GM19023 (cell line): ENCODE measurements at regions not wholly inside any gene's neighbourhood (a gene's known extent, or its start where the extent isn't known, plus 50 kb on each side); places are given as distances from the start of the nearest gene placed in this dataset.
"Not testable (repeated sequence)": the region's sequence is repeated elsewhere in the genome, so short reads cannot be mapped to it uniquely, and the experiment has no call there.

Source experiments
- ATAC-seq: cut with Tn5 transposase; IDR thresholded peaks from one replicate; pipeline ENCODE4 v1.9.1; 2021; ENCODE audit warnings: mild to moderate bottlenecking, moderate library complexity; ENCODE audit not compliant: unreplicated experiment

DNA sequence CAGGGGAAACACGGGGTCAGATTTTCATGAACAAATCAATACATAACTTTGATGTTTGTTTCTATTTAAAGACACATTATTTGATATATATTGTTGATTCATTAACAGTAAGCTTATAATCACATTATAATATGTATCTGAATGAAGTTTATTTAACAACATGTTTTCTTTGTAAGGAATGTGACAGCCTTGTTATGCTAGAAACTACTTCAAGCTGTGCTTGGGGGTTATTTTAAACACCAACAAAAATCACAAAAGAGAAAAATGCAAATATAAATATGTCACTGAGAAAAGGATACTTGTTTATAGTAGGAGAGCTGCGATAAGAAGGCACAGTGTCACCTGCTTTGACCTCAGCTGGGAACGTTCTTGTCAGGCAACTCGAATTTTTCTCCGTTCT lies 354.6 kb upstream of the AGA start:
- no peak for ATAC-seq

- no peak for ATAC-seq
Measured at GRCh38 chr4:177798161-177798560, 355.9 kb upstream of the AGA start.

GRCh38 chr4:177802162-177802561 lies 359.9 kb upstream of the AGA start:
- no peak for ATAC-seq

- ATAC-seq: no peak
Measured at GRCh38 chr4:177802661-177803060, 360.4 kb upstream of the AGA start.

DNA sequence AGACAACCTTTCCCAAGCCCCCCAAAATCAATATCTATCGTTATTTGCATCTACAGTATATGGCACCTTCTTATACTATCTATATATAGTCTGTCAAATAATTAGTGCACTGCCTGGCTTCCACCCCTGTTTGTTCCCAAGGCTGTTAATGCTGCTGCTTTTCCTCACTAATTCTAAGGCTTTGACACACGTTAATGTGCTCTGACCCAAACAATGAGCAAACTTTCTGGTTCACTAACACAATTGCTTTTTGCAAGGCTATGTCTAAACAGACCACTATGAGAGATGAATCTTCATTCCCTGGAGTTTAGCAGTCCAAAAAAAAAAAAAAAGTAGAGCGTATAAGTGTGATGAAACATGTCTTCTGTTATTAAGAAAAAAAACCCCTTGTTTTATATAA lies 360.9 kb upstream of the AGA start:
- no peak for ATAC-seq

GRCh38 chr4:177809791-177810190 lies 367.6 kb upstream of the AGA start:
- no peak for ATAC-seq

GRCh38 chr4:177810220-177810619 lies 368.0 kb upstream of the AGA start:
- ATAC-seq: no peak

GRCh38 chr4:177818392-177818791 lies 376.2 kb upstream of the AGA start:
- not testable (repeated sequence) for ATAC-seq

GRCh38 chr4:177826973-177827372 lies 384.7 kb upstream of the AGA start:
- no peak for ATAC-seq

DNA sequence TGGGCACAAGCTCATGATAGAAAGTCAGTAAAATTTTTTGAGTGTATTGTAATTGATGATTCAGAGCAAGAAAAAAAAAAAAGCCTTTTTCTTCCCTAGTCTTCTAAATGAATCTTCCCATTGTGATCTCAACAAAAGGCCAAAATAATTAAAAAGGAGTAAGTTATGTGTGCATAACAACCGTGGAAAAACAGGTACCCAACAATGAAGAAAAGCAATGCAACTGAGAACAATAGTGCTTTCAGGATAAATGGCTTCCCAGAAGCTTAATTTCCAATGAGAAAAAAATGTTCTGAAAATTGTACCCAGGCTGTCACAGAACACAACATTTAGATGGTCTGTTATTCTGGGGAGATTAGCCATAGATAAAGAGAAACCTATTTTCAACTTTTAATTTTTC lies 399.0 kb upstream of the AGA start:
- ATAC-seq: no peak

GRCh38 chr4:177853229-177853628 lies 411.0 kb upstream of the AGA start:
- no peak for ATAC-seq

DNA sequence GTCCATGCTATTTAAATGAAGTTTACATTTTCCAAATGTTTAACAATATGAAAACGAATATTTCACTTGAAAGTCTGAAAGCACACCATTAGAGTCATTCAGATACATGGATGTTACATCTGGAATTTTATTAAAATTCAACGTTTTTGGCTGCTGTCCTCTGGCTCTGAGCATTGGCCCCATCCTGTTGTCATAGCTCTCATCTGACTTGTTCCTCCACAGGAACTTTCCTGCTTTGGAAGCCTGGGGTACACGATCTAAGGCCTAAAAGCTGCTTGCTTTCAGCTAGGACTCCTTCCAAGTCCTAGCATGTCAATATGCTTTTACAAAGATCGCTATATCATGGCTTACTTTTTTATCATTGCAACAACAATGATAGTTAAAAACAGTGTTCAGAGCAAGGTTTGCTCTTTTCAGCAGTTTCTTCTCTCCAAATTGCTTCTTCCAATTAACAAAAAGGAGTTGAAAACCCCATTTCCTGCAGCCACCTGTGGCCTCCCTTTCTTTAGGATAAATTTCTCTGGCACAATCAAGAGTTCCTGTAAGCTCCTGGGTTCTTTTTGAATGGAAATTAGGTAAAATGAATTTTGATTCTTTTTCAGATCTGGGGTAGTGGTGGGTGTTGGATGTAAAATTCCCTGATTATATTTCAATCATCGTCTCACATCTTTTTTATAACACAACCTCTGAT lies 413.4 kb upstream of the AGA start:
- ATAC-seq: no peak

- ATAC-seq: no peak
Measured at GRCh38 chr4:177860171-177860570, 417.9 kb upstream of the AGA start.

DNA sequence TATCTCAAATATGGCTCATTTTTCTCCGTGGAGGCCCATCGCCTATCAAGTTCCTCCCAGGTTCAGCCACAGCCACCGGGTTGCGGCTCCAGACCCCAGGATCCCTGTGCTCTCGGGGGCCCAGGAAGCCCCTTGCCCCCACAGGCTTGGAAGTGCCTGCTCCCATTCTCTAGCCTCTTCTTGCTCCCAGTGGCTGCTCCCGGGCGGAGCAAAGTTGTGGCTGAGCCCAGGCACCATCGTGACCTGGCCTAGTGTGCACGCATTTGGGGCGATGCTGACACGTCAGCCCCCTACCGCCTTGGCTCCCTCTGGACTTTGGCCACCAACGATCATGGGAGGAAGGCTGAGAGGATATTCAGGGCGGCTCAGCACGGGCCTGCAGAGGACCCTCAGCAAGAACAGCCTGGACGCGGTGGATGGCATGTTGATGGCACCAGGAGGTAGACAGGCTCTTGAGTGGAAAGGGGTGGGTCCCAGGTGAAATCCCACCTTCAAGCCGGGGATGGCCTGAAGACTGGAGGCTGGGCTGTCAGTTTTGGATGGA lies 419.4 kb upstream of the AGA start:
- no peak for ATAC-seq

GRCh38 chr4:177862541-177863176 lies 420.4 kb upstream of the AGA start:
- ATAC-seq: no peak

- ATAC-seq: no peak
Measured at GRCh38 chr4:177879851-177880250, 437.6 kb upstream of the AGA start.

GRCh38 chr4:177895136-177895535 lies 452.9 kb upstream of the AGA start:
- no peak for ATAC-seq

DNA sequence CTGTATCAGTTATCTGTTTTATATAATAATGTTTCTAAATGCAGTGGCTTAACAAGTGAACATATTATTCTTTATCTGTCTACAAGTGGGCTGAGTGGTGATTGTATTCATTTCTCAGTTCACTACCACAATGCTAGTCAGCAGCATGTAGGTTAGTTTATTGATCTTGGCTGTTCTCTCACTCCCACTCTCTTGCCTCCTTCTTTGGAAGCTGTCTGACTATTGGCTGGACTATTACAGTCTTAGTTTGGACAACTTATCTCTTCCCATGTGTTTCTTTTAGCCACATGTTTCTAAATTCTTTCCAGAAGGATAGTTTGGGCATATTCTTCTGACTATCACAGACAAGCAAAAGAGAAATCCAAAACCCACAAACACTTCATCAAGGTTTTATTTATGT lies 459.5 kb upstream of the AGA start:
- no peak for ATAC-seq

- ATAC-seq: no peak
Measured at GRCh38 chr4:177902386-177902785, 460.1 kb upstream of the AGA start.

DNA sequence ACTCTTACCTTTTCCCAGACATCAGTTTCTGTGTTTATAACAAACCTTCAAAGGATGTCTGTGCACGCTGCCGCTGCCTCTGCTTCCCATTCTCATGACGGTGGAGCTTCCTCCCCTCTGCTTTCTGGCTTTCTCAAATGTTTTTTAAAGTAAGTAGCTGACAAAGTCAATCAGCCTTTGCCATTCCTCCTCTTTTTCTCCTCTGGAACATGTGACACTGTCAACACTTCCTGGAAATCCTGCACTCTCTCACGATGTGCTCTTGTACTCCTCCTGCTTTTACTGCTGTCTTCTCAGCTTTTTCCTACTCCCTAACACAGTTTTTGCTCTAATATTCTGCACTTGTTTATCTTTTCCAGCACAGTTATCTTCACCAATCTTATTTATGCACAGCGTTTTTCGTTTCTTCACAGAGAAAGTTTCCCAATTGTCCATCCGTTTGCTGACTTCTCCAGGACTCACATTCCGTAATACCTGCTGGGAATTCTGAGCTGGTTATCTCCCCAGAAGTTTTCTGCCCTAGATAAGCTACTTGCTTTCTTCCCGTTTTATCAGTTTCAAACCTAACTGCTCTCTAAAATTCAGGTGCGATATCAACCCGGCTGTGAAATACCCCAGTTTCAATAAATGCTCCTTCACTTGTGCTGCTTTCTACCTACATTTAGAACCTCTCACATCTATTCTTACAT lies 465.6 kb upstream of the AGA start:
- ATAC-seq: no peak

- ATAC-seq: no peak
Measured at GRCh38 chr4:177921715-177922114, 479.5 kb upstream of the AGA start.

DNA sequence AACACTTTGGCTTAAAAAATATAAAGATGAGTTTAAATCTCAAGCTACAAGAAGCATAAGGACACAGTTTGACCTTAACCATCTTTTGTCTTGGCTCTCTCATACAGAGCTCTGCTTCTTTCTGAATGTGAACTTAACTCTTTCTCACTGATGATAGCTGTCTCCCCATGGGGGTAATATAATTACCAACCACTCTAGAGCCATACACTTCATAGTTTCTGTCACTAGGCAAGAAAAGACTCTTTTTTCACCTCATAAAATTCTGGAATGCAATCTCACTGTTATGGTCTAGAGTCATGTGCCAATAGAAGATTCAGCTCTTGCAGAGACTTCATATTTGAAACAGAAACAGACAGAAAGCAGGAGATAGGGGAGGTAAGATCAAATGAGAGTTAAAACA lies 481.7 kb upstream of the AGA start:
- no peak for ATAC-seq
